GM21447 (cell line): ENCODE measurements at regions not wholly inside any gene's neighbourhood (a gene's known extent, or its start where the extent isn't known, plus 50 kb on each side); places are given as distances from the start of the nearest gene placed in this dataset.
"Not testable (repeated sequence)": the region's sequence is repeated elsewhere in the genome, so short reads cannot be mapped to it uniquely, and the experiment has no call there.

Experiments
- ATAC-seq: cut with Tn5 transposase; IDR thresholded peaks from one replicate; pipeline ENCODE4 v1.9.1; 2021; ENCODE audit not compliant: unreplicated experiment

DNA sequence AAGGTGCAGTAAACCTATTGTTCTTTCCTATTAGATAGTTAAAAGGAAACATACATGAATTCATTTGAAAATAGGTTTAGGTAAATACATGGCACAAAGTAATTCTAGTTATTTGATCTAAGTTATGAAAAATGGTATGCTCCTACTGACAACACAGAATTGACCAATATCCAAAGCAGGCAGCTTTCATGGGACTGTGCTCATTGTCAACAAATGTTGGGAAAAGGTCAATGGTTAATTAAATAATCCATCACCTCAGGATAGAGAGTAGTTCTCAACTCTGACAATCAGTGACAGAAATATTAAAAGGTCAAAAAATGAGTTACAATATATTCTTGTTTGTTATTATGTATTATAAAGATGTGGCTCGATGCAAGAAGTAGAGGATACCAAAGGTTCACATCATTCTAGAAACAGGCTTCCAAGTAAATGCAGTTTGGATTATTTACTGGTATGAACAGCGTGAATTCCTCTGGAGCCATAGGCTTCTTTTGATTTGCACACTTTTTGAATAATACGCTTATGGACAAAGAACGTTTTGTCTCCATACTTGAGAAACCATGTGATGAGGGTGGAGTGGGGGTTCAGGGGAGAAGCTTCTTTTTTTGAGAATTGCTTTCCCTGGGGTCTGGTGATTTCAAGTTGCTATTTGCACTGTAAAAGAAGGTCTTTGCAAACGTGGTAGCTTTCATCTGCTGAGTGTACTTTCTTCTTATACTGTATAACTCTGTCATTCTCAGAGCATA lies 422.0 kb upstream of the ZEB2 start:
- ATAC-seq = no peak

DNA sequence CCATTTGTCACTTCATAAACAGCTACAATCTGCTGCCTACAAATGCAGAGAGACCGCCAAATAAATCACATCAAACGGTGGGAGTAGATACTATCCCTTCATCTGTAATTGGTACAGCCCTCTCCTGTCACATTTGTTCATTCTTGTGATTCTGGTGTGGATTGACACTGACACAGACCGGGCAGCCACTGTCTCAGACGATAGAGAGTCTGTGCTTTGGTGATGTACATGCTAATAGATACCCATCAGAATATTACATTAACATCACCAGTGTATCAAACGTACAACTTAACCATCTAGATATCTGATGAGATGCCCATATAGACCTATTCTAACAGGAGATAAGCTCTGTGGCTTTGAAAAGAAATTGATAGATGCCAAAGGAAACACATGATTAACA lies 419.7 kb upstream of the ZEB2 start:
- ATAC-seq = no peak

DNA sequence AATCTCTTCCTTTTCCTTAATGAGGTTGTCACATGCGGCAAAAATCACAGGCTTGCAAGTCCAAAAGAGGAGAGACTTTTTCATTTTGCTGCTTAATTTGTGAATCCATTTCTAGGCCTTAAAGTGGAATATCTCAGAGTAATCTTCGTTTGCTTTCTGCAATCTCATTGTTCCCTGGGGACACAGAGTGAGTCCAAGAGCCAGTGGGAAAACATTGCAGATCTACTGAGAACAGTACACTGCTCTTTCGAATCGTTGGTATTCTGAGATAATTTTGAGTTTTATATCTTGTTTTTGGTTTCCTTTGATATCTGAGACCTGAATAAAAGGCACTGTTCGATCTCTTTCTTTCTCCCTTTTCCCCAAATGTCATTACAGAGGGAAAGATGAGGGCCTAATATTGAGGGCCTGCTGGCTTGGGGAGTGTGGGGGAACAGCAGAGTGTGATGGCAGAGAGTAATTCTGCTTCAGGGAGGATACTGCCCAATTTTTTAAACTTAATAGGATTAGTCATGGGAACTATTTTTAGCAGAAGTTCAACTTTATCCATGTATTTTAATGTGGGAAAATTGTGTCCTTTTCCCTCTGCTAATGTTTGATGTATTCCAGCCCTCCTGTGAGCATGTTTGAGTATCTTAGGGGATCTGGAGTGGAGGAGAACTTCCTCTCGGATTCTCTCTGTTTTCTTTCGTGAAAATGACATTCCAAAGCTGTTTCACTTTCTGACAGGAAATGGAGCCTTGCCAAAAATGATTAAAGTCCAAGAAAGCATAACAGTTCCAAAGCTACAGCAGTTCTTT lies 418.2 kb upstream of the ZEB2 start:
- ATAC-seq = no peak

DNA sequence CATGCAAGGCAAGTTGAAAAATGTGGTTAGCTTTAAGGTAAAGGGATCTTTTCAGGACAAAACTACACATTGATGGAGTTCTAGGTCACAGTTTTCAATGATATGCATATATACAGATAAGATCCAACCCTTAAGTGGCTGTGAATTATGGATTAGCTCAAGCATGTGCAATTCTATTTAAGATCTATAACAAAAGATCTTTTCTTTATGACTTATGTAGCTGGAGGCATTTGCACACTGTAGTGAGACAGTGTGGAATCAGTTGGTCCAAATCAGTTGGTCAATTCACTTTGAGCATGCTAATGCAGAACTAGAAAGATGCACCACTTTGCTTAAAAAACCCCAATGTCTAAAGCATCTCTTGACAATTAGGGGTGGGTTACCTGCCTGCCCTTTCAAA lies 417.1 kb upstream of the ZEB2 start:
- ATAC-seq = no peak

DNA sequence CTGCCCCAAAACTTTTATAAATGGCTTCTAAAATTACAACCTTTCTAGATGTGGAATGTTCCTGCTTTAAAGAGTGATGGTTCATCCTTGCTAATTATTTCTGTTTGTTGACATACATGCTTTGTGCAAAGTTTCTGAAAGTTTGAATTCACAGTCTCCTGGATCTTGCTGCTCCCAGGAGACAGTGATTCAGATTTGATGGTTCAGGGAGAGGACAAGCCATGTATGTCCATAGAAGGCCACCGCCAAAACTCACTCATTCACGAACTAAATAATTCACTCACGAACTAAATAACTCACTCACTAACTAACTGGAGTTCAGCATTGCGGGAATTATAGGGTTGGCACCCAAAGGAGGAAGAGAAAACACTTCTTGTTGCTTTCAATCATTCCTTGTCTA lies 416.5 kb upstream of the ZEB2 start:
- ATAC-seq = no peak

DNA sequence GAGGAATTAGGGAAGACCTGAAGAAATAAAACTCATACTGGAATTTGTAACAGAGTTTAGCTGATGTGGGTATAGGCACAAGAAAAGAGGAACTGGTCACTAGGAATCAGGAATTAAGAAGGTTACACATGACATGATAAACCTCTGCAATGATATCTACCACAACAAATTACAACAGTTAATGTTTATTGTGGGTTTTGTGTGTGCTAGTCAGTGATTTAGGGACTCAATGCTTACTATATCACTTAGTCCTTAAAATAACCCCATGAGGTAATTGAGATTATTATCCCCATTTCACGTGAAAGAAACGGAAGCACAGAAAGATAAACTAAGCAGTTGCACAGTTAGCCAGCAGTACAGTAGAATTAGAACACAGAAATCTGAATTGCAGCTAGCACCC lies 415.8 kb upstream of the ZEB2 start:
- ATAC-seq = no peak

DNA sequence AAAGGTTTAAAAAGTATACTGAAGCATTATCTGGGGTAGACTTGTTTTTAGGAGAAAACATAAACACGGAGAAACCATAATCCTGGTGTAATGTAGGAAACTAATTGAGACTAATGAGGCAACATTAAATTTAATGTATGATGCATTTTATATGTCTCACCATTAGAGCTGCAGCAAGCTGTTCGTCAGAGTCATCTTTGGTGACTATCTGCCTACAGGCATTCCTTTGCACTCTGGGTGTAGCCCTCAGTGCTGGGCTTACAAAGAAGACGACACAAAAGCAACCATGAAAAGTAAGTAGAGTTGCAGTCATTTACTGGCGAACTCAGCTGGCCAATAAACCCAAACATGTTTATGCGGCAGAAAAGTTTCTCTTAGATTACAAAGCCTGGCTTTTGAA lies 415.3 kb upstream of the ZEB2 start:
- ATAC-seq = no peak

DNA sequence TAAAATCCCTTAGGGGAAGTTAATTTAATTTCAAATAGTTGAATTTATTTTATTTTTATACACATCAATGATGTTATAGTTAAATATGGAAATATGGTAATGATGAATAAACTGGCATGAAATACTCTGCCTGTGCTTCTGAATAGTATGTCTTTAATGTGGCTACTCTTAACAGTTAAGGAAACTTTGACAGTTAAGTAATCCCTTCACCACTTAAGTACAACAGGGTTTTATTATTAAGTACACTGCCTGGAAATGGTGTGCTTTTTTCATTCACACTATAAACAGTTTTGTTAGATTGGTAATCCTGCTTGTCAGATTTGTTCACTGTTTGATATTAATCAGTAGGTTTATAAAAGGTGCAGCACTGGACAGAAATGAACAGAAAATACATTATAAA lies 412.0 kb upstream of the ZEB2 start:
- ATAC-seq = no peak

DNA sequence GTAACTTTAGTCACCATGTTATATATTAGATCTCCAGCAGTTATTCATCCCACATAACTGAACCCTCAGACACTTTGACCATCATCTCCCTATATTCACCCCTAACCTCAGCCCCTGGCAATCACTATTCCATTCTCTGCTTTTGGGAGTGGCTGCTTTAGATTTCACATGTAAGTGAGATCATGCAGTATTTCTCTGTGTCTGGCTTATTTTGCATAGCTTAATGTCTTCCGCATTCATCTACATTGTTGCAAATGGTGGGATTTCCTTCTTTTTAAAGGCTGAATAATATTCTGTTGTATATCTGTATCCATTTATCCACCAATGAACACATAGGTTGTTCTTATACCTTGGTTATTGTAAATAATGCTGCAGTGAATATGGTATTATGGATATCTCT lies 411.6 kb upstream of the ZEB2 start:
- ATAC-seq = no peak

DNA sequence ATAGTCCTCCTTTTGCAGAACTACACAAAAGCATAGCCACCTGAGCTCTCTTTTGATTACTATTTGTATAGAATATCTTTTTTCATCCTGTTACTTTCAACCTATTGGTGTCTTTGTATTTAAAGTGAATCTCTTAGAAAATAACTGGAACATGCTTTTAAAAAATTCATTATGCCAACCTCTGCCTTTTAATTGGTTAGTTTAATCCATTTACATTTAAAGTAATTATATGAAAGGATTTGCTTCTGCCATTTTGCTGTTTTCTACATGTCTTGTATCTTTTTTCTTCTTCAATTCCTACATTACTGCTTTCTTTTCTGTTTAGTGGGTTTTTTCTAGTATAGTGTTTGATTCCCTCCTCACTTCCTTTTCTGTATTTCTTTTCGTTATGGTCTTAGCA lies 407.5 kb upstream of the ZEB2 start:
- ATAC-seq = no peak

DNA sequence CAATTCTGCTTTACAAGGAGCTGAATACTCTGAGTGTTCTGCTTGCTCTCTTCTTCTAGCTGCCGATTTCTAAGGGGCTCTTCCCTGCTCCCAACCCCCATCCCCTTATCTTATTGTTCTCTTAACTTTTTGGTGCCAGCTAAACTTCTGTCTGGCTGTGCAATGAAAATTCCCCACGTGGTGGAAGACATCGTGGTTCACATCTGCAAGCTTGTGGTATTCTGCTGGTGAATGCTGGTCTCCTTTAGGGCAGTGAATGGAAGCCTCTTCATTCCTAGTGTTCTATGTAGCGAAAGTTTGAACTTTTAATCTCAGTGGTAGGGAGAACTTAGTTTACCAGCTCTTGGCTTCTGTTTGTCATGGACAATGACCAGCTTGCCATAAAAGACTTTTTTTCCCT lies 406.0 kb upstream of the ZEB2 start:
- ATAC-seq = no peak

DNA sequence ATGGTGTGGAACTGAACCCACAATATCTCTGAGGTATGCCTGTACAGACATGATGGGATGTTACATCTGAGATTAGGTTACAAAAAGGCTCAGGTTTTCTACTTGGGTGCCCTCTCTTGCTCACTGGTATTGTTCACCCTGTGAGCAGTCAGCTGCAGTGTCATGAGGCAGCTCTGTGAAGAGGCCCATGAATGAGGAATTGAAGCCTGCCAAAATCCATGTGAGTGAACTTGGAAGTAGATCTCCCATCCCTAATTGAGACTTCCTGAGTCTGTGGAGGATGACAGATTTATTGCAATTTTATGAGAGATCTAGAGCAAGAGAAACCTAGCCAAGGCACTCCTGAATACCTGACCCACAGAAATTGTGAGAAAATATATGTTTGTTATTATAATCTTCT lies 404.9 kb upstream of the ZEB2 start:
- no peak for ATAC-seq

DNA sequence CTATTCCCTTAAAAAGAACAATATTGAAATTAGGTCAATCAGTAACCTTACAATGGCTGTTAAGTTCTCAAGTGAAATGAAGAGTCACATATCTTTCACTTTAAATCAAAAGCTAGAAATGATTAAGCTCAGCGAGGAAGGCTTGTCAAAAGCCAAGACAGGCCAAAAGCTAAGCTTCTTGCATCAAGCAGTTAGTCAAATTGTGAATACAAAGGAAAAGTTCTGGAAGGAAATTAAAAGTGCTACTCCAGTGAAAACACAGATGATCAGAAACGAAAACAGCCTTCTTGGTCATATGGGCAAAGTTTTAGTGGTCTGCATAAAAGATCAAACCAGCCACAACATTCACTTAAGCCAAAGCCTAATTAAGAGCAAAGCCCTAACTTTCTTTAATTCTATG lies 402.6 kb upstream of the ZEB2 start:
- ATAC-seq = no peak

DNA sequence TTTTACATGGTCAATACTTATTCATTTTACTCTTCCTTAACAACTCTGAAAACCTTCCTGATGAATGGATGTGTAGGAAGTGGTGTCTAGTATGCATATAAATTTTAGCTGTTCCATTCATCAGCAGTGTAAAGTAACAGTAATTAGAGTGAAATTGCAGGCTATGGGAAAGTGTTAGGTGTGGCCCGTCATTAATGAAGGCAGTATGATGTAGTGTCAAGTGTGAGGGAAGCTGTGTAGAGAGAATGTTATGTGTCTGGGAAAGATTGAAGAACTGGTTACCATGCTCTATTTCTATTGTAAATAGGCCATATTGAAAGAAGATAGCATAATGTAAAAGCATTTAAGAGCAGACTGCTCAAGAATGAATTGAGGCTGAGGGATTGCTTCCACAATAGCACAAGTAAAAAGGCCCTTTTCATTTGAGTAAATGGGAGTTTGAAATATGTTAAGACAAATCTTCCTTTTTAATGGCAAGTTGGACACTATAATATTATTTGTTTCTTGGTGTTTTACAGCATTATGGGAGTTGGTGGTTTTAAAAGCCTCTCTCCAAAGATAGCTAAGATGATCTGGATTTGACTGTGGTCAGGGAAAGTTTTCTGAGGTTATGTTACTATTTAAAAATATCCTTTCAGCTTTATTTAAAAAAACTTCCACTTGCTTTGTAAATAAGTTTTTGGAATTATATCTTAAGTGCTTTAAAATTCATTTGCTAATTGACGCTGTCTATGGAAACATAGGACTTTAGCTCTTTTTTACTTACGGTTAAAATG lies 401.0 kb upstream of the ZEB2 start:
- no peak for ATAC-seq

DNA sequence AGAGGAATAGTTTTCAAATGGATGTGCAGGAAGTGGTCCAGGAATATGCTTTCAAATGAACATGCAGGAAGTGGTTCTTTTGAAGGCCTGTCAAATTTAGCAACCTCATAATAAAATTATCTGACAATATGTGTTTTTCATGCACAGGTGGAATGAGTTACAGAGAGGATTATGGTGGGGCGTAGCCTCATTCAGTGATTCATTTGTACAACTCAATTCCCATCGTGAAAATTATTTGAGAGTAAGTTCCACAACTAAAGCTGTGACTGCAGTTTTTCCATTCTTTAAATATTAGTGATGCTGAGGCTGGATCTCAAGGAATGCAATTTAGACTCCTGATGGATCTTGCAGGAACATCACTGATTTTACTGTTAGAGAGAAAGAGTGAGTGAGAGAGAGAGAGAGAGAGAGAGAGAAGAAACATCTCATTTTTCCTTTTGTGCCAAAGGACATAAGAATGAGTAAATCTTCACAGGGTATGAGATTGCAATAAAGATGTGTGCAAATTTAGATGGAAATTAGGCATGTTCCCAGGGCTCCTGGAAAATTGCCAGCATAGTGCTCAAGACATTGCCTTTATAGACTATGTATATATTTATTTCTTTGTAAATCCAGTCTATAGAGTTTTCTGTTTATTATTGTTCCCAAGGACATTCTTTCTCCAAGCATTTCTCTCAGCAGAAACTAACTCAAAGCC lies 394.9 kb upstream of the ZEB2 start:
- no peak for ATAC-seq

DNA sequence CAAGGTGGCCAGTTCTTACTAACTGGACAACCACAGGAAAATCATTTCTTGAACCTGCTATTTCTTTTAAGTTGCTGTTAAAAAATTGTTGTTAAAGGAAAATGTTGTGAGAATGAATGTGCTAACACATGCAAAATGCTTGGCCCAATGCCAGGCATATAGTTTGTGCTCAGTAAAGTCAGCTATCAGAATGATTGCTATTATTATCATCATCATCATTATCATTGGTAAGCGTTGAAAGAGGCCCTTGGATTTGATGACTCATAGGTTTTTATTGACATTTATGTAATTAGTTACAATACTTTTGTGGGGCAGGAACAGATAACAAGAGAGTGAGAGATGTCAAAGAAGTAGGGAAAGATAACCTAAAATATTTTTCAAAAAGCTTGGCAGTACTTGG lies 394.2 kb upstream of the ZEB2 start:
- no peak for ATAC-seq

DNA sequence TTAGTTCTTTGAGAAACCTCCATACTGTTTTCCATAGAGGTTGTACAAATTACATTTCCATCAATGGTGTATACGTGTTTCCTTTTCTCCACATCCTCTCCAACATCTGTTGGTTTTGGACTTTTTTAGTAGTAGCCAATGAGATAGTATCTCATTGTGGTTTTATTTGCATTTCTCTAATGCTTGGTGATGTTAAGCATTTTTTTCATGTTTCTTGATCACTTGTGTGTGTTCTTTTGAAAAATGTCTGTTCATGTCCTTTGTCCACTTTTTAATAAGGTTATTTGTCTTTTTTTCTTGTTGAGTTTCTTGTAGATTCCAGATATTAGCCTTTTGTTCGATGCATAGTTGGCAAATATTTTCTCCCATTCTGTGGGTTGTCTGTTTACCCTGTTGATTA lies 392.3 kb upstream of the ZEB2 start:
- ATAC-seq = no peak

DNA sequence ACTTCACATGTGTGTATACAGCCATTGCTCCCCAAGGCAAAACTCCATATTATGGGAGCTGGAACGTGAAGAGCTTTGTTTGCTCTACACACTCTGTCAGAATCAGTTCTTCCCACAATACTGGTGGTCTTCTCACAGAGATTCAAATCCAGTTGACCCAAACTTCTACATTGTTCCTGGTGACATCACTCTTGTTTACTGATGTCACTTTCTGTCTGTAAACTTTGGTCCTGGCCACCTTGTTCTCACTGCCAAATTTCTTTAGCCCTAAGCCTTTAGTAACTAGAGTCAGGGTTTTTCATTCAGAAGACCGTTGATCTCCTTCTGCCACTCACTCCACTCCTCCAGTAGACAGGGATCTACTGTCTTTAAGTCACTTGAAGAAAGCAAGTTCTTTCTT lies 386.0 kb upstream of the ZEB2 start:
- no peak for ATAC-seq

DNA sequence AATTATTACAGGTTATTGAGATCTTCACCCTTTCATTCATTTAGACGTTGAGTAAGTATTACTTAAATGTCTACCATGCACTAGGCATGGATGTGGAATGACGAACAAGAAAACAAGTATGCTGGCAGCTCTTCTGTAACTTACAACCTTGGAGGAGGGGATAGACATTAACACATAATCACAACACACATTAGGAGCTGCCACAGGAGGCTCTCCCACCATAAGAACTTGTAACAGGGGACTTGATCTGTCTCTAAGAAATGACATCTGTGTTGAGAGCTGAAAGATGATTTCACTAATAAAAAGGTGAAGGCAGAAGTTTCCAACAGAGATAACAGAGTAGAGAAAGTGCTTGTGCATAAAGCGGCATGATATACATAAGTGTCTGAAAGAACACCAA lies 384.7 kb upstream of the ZEB2 start:
- no peak for ATAC-seq

DNA sequence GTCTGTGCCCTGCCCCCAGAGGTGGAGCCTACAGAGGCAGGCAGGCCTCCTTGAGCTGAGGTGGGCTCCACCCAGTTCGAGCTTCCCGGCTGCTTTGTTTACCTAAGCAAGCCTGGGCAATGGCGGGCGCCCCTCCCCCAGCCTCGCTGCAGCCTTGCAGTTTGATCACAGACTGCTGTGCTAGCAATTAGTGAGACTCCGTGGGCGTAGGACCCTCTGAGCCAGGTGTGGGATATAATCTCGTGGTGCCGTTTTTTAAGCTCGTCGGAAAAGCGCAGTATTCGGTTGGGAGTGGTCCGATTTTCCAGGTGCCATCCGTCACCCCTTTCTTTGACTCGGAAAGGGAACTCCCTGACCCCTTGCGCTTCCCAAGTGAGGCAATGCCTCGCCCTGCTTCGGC lies 383.1 kb upstream of the ZEB2 start:
- ATAC-seq = not testable (repeated sequence)

DNA sequence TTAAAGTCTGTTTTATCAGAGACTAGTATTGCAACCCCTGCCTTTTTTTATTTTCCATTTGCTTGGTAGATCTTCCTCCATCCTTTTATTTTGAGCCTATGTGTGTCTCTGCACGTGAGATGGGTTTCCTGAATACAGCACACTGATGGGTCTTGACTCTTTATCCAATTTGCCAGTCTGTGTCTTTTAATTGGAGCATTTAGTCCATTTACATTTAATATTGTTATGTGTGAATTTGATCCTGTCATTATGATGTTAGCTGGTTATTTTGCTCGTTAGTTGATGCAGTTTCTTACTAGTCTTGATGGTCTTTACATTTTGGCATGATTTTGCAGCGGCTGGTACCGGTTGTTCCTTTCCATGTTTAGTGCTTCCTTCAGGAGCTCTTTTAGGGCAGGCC lies 381.5 kb upstream of the ZEB2 start:
- not testable (repeated sequence) for ATAC-seq
